DOHH2 (cell line): ENCODE measurements at regions not wholly inside any gene's neighbourhood (a gene's known extent, or its start where the extent isn't known, plus 50 kb on each side); places are given as distances from the start of the nearest gene placed in this dataset.

Experiments
- EZH2phosphoT487 ChIP-seq: fragments of 200-600 bp; sonication (generic); IDR thresholded peaks from 2 replicates; pipeline ENCODE4 v1.6.1; 2017; ENCODE audit warnings: borderline replicate concordance, mild to moderate bottlenecking, antibody characterized with exemption, low read length, moderate library complexity, mixed read lengths
- TF ChIP-seq, protein P1 (sequence below): fragments of 200-600 bp; sonication (generic); IDR thresholded peaks from one replicate; pipeline ENCODE4 v1.5.1; 2014; ENCODE audit warnings: antibody characterized with exemption, mild to moderate bottlenecking, low read depth, low read length; ENCODE audit not compliant: poor library complexity, severe bottlenecking

DNA sequence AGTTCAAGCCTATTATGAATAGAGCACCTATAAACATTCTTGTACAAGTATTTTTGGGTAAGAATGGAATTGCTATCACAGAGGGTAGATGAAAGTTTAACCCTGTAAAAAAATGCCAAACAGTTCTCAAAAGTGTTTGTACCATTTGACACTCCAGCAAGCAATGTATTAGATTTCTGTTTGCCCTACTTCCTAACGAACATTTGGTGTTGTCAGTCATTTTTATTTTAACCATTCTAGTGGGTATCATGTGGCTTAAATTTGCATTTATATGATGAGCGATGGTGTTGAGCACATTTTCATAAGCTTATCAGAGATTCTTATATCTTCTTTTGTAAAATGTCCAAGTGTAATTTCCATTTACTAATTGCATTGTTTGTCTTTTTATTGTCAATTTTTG, 608.2 kb upstream of the ACVR2A start:
- TF ChIP-seq, protein P1, sequence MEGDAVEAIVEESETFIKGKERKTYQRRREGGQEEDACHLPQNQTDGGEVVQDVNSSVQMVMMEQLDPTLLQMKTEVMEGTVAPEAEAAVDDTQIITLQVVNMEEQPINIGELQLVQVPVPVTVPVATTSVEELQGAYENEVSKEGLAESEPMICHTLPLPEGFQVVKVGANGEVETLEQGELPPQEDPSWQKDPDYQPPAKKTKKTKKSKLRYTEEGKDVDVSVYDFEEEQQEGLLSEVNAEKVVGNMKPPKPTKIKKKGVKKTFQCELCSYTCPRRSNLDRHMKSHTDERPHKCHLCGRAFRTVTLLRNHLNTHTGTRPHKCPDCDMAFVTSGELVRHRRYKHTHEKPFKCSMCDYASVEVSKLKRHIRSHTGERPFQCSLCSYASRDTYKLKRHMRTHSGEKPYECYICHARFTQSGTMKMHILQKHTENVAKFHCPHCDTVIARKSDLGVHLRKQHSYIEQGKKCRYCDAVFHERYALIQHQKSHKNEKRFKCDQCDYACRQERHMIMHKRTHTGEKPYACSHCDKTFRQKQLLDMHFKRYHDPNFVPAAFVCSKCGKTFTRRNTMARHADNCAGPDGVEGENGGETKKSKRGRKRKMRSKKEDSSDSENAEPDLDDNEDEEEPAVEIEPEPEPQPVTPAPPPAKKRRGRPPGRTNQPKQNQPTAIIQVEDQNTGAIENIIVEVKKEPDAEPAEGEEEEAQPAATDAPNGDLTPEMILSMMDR, result no peak
- TF ChIP-seq EZH2phosphoT487, result no peak
